ENCODE measurements at regions not wholly inside any gene's neighbourhood (a gene's known extent, or its start where the extent isn't known, plus 50 kb on each side); places are given as distances from the start of the nearest gene placed in this dataset.

GRCh38 chr15:72919936-72920465 is 132.3 kb upstream of the NEO1 start:
- Mint-ChIP-seq H3K27me3 (ENCODE audit: low read depth) (peaks cover 23% of the 10 kb centered on the region), H3K4me1 (ENCODE audit: low read depth) (no peaks in the 10 kb centered on the region), H3K4me3 (no peak overlapping the region), H3K36me3 (ENCODE audit: low read depth) (no peaks in the 10 kb centered on the region), H3K27ac (no peak overlapping the region), H3K9me3 (no peaks in the 10 kb centered on the region)

GRCh38 chr15:72916897-72917296 is 133.3 kb upstream of the ADPGK start:
- no peaks in the 10 kb centered on the region for H3K4me1 Mint-ChIP-seq (ENCODE audit: low read depth)
- H3K4me3 Mint-ChIP-seq, result no peak overlapping the region
- H3K27me3 Mint-ChIP-seq (ENCODE audit: low read depth), result peaks cover 12% of the 10 kb centered on the region
- H3K27ac Mint-ChIP-seq, result no peak overlapping the region
- no peaks in the 10 kb centered on the region for H3K9me3 Mint-ChIP-seq
- H3K36me3 Mint-ChIP-seq (ENCODE audit: low read depth), result no peaks in the 10 kb centered on the region

GRCh38 chr15:72916378-72916777 is 132.8 kb upstream of the ADPGK start:
- H3K27ac Mint-ChIP-seq, result no peak overlapping the region
- no peaks in the 10 kb centered on the region for H3K9me3 Mint-ChIP-seq
- peaks cover 6% of the 10 kb centered on the region for H3K27me3 Mint-ChIP-seq (ENCODE audit: low read depth)
- no peaks in the 10 kb centered on the region for H3K4me1 Mint-ChIP-seq (ENCODE audit: low read depth)
- H3K36me3 Mint-ChIP-seq (ENCODE audit: low read depth), result no peaks in the 10 kb centered on the region
- no peak overlapping the region for H3K4me3 Mint-ChIP-seq

GRCh38 chr15:72915843-72916242 is 132.3 kb upstream of the ADPGK start:
- Mint-ChIP-seq H3K4me1 (ENCODE audit: low read depth) (no peaks in the 10 kb centered on the region), H3K27me3 (ENCODE audit: low read depth) (peaks cover 3% of the 10 kb centered on the region), H3K9me3 (no peaks in the 10 kb centered on the region), H3K27ac (no peak overlapping the region), H3K36me3 (ENCODE audit: low read depth) (no peaks in the 10 kb centered on the region), H3K4me3 (no peak overlapping the region)

GRCh38 chr15:72912996-72913395 is 129.4 kb upstream of the ADPGK start:
- Mint-ChIP-seq H3K36me3 (ENCODE audit: low read depth) (no peaks in the 10 kb centered on the region), H3K9me3 (no peaks in the 10 kb centered on the region), H3K27ac (no peak overlapping the region), H3K4me3 (no peak overlapping the region), H3K27me3 (ENCODE audit: low read depth) (peaks cover 17% of the 10 kb centered on the region), H3K4me1 (ENCODE audit: low read depth) (no peaks in the 10 kb centered on the region)

GRCh38 chr15:72912121-72912520 is 128.6 kb upstream of the ADPGK start:
- Mint-ChIP-seq H3K27ac (no peak overlapping the region), H3K27me3 (ENCODE audit: low read depth) (peaks cover 17% of the 10 kb centered on the region), H3K4me1 (ENCODE audit: low read depth) (no peaks in the 10 kb centered on the region), H3K36me3 (ENCODE audit: low read depth) (no peaks in the 10 kb centered on the region), H3K4me3 (no peak overlapping the region), H3K9me3 (no peaks in the 10 kb centered on the region)

- Mint-ChIP-seq H3K36me3 (ENCODE audit: low read depth) (no peaks in the 10 kb centered on the region), H3K9me3 (no peaks in the 10 kb centered on the region), H3K27ac (no peak overlapping the region), H3K27me3 (ENCODE audit: low read depth) (peaks cover 17% of the 10 kb centered on the region), H3K4me3 (no peak overlapping the region), H3K4me1 (ENCODE audit: low read depth) (no peaks in the 10 kb centered on the region)
Measured at GRCh38 chr15:72911626-72912025, 128.1 kb upstream of the ADPGK start.

- no peaks in the 10 kb centered on the region for H3K9me3 Mint-ChIP-seq
- no peak overlapping the region for H3K4me3 Mint-ChIP-seq
- H3K27ac Mint-ChIP-seq, result no peak overlapping the region
- H3K27me3 Mint-ChIP-seq (ENCODE audit: low read depth), result peaks cover 14% of the 10 kb centered on the region
- no peaks in the 10 kb centered on the region for H3K4me1 Mint-ChIP-seq (ENCODE audit: low read depth)
- H3K36me3 Mint-ChIP-seq (ENCODE audit: low read depth), result no peaks in the 10 kb centered on the region
Measured at GRCh38 chr15:72908713-72909112, 125.2 kb upstream of the ADPGK start.

- Mint-ChIP-seq H3K9me3 (no peaks in the 10 kb centered on the region), H3K36me3 (ENCODE audit: low read depth) (no peaks in the 10 kb centered on the region), H3K27ac (no peak overlapping the region), H3K27me3 (ENCODE audit: low read depth) (peaks cover 19% of the 10 kb centered on the region), H3K4me3 (no peak overlapping the region), H3K4me1 (ENCODE audit: low read depth) (no peaks in the 10 kb centered on the region)
Measured at GRCh38 chr15:72907733-72908132, 124.2 kb upstream of the ADPGK start.

GRCh38 chr15:72902919-72903260 is 119.3 kb upstream of the ADPGK start:
- H3K36me3 Mint-ChIP-seq (ENCODE audit: low read depth), result no peaks in the 10 kb centered on the region
- no peak overlapping the region for H3K27ac Mint-ChIP-seq
- H3K4me1 Mint-ChIP-seq (ENCODE audit: low read depth), result no peaks in the 10 kb centered on the region
- H3K9me3 Mint-ChIP-seq, result no peaks in the 10 kb centered on the region
- H3K27me3 Mint-ChIP-seq (ENCODE audit: low read depth), result peaks cover 17% of the 10 kb centered on the region
- H3K4me3 Mint-ChIP-seq, result no peak overlapping the region

- Mint-ChIP-seq H3K4me1 (ENCODE audit: low read depth) (no peaks in the 10 kb centered on the region), H3K27ac (no peak overlapping the region), H3K36me3 (ENCODE audit: low read depth) (no peaks in the 10 kb centered on the region), H3K4me3 (no peak overlapping the region), H3K27me3 (ENCODE audit: low read depth) (peaks cover 17% of the 10 kb centered on the region), H3K9me3 (no peaks in the 10 kb centered on the region)
Measured at GRCh38 chr15:72902245-72902918, 118.8 kb upstream of the ADPGK start.

GRCh38 chr15:72892986-72893385 is 109.4 kb upstream of the ADPGK start:
- Mint-ChIP-seq H3K27me3 (ENCODE audit: low read depth) (peaks cover 20% of the 10 kb centered on the region), H3K27ac (no peak overlapping the region), H3K4me3 (no peak overlapping the region), H3K9me3 (no peaks in the 10 kb centered on the region), H3K36me3 (ENCODE audit: low read depth) (no peaks in the 10 kb centered on the region), H3K4me1 (ENCODE audit: low read depth) (no peaks in the 10 kb centered on the region)

- no peaks in the 10 kb centered on the region for H3K4me1 Mint-ChIP-seq (ENCODE audit: low read depth)
- H3K27me3 Mint-ChIP-seq (ENCODE audit: low read depth), result peaks cover 14% of the 10 kb centered on the region
- no peaks in the 10 kb centered on the region for H3K36me3 Mint-ChIP-seq (ENCODE audit: low read depth)
- no peak overlapping the region for H3K4me3 Mint-ChIP-seq
- no peak overlapping the region for H3K27ac Mint-ChIP-seq
- no peaks in the 10 kb centered on the region for H3K9me3 Mint-ChIP-seq
Measured at GRCh38 chr15:72890043-72890442, 106.5 kb upstream of the ADPGK start.

GRCh38 chr15:72889545-72889944 is 106.0 kb upstream of the ADPGK start:
- Mint-ChIP-seq H3K36me3 (ENCODE audit: low read depth) (no peaks in the 10 kb centered on the region), H3K9me3 (no peaks in the 10 kb centered on the region), H3K27ac (no peak overlapping the region), H3K4me3 (no peak overlapping the region), H3K4me1 (ENCODE audit: low read depth) (no peaks in the 10 kb centered on the region), H3K27me3 (ENCODE audit: low read depth) (peaks cover 14% of the 10 kb centered on the region)

GRCh38 chr15:72888811-72889210 is 105.3 kb upstream of the ADPGK start:
- peaks cover 14% of the 10 kb centered on the region for H3K27me3 Mint-ChIP-seq (ENCODE audit: low read depth)
- H3K4me3 Mint-ChIP-seq, result no peak overlapping the region

GRCh38 chr15:72888211-72888610 is 104.7 kb upstream of the ADPGK start:
- peaks cover 14% of the 10 kb centered on the region for H3K27me3 Mint-ChIP-seq (ENCODE audit: low read depth)
- H3K9me3 Mint-ChIP-seq, result no peaks in the 10 kb centered on the region
- no peaks in the 10 kb centered on the region for H3K36me3 Mint-ChIP-seq (ENCODE audit: low read depth)
- H3K4me3 Mint-ChIP-seq, result no peak overlapping the region
- no peak overlapping the region for H3K27ac Mint-ChIP-seq
- H3K4me1 Mint-ChIP-seq (ENCODE audit: low read depth), result no peaks in the 10 kb centered on the region

More at GRCh38 chr15:72888811-72889210, 105.3 kb upstream of the ADPGK start:
- no peak overlapping the region for H3K27ac Mint-ChIP-seq
- no peaks in the 10 kb centered on the region for H3K9me3 Mint-ChIP-seq
- no peaks in the 10 kb centered on the region for H3K36me3 Mint-ChIP-seq (ENCODE audit: low read depth)
- H3K4me1 Mint-ChIP-seq (ENCODE audit: low read depth), result no peaks in the 10 kb centered on the region
